ENCODE measurements at regions not wholly inside any gene's neighbourhood (a gene's known extent, or its start where the extent isn't known, plus 50 kb on each side); places are given as distances from the start of the nearest gene placed in this dataset.

- TF ChIP-seq POLR2A (IDR thresholded peaks at IDR 0.05; ENCODE audit: extremely low read depth, insufficient read length) = no peak
- TF ChIP-seq CTCF (IDR thresholded peaks at IDR 0.05; ENCODE audit: low read depth, low read length) = no peak
- TF ChIP-seq MAX (IDR thresholded peaks at IDR 0.05; ENCODE audit: low read depth, low read length) = no peak
Observed at GRCh38 chr5:72662936-72663335, 153.5 kb upstream of the TNPO1 start.
